CD4-positive, alpha-beta T cell treated with Interferon gamma for 1 hour (primary cell): ENCODE measurements at regions not wholly inside any gene's neighbourhood (a gene's known extent, or its start where the extent isn't known, plus 50 kb on each side); places are given as distances from the start of the nearest gene placed in this dataset.

ENCODE experiments used
- DNase-seq: peaks from one replicate; pipeline ENCODE4 v3.0.0-alpha.2; 2020

DNA sequence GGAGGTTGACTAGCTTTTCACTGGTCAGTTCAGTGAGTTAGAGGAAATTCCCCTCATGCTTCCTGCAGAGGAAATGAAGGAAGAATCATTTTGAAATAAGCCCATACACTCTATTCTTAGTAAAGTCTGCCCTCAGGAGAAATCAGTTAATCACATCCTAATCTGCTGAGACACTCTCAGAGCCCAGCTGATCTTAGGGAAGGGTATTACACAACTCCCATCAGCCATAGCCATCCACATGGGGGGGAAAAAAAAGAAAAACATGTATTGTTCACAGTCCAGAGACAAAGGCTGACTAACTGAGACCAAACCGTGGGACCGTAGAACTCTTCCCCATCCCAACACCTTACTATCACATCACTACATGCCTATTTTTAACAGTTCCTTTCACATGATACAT, 722.3 kb downstream of the CDH8 start:
- no peak for DNase-seq

DNA sequence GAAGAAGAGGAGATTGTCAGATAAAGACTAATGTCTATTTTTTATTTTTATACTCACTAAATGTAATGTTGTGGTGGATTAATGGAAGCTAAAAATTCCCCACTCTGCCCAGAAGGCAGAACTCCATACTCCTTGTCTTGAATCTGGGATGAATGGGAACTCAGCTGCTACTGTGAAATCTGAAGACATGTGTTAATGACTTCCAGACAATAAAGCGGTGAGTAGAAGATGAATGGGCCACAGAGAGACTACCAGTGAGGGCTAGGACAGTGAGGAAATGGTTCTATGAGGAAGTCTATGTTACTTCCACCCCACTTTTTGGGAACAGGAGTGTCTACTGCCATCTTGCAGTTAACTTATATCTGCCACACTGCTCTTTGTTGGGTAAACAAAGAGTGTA, 726.9 kb downstream of the CDH8 start:
- DNase-seq = no peak

DNA sequence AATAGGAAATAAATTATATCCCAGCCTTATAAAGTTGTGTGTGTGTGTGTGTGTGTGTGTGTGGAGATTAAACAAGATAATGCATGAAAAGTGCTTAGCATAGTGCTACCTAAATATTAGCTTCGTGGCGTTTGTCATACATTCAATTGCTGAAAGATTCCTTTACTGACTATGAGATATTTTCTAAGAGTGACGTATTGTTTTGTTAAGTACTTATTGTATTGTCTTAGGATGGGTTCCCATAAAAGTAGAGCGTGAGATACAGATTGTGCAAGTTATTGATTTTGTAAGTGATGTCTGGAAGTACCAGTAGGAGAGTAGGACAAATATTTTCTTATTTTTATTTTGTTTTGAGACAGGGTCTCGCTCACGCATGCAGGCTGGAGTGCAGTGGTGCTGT, 730.0 kb downstream of the CDH8 start:
- no peak for DNase-seq

DNA sequence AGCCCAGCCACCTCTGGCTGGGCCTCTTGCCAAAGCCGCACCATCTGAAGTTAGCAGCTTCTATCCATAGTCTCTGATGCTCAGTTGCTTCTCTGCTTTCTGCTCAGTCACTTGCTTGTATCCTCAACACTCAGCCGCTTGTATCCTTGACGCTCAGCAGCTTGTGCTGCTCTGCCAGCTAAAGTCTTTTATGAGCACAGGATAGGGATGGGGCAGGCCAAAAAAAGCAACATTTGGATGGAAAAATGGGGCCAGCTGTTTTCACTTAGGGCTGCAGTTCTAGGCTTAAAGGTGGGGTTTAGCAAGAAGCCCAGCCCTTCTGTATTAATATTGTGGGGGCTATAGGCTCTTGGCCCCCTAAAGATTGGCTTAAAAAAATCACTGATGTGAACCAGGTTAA, 739.4 kb downstream of the CDH8 start:
- no peak for DNase-seq

DNA sequence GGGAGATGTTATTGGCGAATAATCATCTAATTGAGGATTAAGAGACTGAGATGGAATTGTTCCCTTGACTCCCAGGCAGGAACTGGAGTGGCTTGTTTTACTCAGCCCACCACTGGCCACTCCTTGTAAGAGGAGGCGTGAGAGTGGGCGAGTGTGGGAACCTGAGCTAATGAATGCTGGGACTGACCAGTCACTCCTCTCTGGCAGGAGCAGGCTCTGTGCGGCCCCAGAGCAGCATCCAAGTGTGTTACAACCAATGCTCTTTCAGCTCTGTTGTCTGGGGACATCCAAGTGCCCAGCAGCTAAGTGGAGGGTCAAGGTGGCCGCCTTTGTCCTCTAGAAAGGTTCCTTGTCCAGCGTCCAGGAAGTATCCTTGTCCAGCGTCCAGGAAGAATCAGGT, 739.9 kb downstream of the CDH8 start:
- DNase-seq = no peak

DNA sequence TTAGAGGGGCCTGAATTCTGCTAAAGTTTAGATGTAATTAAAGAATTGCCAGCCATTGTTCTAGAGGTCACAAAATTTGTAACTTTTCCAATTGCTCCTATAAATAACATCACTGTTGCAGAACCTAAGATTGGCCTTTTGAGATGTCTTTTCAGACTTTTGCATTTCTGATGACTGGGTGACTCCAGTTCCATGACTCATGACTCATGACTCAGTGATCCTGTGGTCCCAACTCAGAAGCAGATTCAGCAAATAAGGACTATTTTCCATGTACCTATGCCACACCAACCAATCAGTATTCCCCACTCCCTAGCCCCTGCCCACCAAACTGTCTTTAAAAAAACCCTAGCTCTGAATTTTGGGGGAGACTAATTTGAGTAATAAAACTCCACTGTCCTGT, 740.9 kb downstream of the CDH8 start:
- no peak for DNase-seq

DNA sequence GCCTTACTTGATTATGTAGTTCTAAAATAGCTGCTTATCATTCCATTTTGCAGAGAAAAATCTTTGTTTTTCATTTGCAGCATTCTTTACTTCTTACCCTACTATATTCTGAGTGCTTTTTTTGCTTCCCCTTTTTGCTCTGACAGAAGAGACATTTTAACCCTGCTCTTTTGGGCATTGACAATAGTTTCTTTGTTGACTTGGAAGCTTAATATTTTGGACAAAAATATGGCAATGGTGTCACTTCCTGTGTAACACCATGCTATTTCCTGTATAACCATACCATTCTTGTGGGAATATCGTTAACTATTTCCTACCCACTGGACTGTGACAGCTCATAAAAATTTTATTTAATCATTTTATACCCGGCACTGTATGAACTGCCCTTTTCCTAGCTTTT, 747.1 kb downstream of the CDH8 start:
- no peak for DNase-seq

DNA sequence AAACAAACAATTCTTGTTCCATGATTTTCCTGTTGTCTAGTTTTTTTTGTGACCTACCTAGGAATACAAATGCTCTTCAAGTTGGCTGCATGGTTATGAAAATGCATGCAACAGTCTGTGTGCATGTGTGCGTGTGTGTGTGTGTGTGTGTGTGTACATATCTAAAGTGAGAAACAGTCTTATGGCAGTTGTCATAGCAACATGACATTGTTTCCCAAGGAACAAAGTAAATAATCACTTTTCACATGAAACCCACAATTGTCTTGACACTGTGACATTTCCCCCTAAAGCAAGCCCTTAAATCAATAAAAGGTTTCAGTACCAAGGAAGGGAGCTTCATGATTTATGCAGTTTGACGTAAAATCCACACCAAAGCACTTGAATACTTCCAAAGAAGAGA, 758.4 kb downstream of the CDH8 start:
- DNase-seq = no peak

DNA sequence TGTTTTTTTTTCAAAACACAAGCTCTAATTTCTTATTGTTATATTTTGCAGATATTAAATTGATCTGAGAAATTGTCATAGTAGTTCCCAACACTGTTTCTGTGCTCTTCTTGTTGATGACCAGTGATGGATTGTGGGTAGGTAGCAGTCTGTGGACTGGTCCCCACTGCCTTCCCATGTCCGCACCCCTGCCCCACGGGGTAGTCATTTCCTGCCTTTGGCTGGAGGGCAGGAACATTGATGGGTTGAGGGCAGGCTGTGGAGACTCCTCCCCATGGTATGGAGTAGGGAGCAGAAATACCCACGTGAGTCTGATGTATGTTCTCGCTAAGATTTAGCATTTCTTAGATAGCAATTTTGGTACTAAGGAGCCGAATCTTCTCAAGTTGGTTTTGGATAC, 762.0 kb downstream of the CDH8 start:
- no peak for DNase-seq

DNA sequence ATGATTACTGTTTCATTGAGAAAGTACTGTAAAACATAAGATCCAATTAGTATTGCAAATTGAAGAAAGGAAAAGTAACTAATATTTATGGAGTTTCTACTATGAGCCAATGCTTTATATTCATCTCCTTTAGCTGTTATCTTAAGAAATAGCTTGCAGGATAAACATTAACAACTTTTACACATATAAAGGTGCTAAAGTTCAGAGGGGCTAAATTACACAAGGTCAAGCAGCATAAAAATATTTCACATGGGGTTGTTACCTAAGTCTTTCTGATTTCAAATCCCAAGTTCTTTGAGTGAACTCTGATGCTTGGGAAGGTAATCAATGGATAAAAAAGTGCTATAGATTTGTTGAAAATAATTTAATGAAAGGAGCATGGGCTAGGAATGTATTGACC, 765.5 kb downstream of the CDH8 start:
- no peak for DNase-seq

DNA sequence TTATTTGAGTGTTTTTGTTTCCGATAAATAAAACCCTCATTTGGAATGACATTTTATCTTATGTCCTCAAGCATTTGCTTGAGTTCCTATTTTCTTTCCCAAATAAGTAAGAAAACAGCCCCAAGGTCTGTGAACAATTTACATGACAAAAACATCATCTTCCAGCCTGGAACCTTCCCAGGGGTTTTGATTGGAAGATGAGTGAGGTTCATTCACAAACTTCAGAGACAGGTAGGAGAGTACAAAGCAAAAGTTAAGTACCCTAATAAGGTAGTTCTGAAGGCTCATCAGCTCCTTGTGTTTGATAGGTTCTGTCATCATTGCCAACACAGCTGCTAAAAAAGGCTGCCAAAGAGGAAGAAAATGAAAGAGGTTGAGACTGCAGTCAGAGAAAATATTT, 772.8 kb downstream of the CDH8 start:
- no peak for DNase-seq

DNA sequence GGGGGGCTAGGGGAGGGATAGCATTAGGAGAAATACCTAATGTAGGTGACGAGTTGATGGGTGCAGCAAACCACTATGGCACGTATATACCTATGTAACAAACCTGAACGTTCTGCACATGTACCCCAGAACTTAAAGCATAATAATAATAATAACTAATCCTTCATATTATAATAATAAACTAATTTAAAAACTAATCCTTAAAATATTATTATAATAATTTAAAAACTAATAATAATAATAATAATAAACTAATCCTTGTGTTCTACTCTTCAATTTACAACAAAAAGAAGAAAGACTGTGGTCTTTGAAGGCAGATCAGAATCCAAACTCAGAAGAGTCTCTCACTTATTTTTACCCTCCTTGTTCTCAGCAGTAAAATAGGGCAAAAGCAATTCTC, 774.9 kb downstream of the CDH8 start:
- DNase-seq = no peak

DNA sequence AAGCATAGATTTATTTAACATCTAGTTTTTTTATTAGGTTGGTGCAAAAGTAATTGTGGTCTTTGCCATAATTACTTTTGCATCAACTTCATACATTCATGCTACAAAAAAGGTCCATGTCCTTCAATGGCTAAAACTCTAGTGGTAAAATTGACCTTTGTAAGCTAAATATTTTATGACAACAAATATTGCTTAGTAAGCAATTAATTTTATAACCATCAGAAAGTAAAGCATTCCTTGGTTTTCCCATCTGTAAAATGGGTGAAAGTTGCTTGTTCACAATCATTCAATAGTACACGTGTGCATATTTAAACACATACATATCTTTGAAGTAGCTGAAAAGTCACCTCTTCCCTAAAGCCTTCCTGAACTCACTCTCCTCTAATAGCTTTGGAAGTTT, 789.6 kb downstream of the CDH8 start:
- no peak for DNase-seq

DNA sequence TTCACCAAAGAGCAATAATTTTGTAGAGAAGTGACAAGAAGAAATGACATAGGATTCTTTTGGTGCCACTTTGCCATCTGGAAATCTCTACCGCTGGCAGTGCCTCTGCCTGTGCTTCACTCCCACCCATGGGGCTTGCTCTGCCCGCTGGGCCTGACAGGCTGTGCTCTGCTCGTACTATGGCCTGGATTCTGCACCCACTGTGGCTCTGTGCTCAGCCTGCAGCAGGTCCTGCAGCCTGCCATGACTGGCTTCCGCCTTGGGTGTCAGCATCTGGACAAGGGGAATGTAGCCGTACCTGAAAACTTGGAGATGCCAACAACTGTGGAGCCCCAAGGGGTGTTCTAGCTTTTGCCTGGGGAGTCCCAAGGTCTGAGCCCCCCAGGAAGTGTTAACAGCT, 792.3 kb downstream of the CDH8 start:
- no peak for DNase-seq

DNA sequence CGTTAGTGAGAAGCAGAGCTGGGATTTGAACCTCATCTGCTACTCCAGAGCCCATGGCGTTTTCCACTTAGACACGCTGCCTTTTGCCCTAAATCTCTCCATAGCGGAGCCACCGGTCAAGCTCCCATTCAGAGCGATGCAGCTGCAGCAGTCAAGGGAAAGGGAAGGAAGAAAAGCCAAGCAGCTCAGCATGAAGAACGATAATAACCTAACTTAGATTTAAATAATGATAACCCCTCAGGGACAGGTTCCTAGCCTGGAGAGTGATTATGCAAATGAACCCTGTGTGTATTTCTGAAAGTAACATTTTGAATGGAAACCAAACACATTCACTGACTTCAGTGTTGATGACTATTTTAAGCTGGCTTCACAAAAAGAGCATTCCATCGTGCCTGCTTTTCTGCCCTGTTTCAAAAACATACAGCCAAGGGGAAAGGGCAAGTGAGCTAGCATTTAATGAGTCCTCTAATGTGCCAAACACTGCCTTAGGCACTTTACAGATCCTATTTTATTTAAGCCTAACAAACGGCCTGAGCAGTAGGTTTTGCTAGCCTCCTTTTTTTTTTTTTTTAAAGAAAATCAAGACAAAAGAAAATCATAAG, 798.3 kb downstream of the CDH8 start:
- DNase-seq = no peak

DNA sequence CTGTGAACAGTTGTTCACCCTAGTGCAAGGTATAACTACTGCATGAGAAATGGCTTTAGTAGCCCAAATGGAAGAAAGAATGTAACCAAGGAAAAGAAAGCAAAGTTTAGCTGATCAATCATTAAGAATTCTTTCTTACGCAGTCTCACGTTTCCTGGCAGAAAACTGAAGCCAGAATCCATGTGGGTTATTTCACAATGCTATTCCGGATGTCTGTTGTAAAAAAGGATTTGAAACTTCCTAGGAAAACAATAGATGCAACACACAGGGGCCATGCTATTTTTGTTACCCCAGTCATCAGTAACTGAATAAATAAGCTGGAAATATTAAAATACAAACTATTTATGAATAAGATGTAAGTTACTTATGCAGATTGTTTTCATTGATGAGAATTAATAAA, 802.5 kb downstream of the CDH8 start:
- no peak for DNase-seq

DNA sequence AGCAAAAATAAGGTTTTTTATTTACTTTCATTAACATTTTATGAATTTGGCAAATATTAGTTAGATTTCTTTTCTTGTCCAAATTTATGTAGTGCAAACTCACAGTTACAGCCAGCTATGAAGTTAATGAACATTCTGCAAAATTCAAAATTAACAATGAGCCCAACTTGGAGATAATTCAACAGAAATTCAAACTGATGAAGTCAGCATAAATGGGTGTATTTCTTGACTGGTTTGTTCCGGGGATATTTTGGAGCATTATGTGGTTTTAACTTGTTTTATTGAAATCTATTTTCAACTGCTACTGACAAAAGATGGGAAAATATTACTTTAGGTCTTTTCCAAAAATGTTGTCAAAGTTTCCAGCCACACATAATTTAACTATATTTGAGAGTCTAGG, 807.9 kb downstream of the CDH8 start:
- no peak for DNase-seq

DNA sequence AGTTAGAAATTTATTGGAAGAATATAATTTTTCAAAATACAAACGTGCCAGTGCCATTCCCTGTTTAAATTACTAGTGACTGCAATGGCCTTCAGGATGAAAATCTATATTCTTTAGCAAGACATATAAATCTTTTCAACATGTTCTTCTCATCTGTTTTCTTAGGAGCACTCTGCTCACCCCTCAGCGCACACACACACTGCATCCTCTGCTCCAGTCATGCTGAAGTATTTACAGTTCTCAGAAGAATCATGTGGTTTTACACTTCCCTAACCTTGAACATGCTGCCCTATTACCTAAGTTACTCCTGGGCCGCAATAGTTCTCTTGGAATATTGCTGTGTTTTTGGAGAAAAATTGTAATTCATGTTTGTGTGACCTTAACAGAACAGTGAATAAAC, 820.6 kb downstream of the CDH8 start:
- DNase-seq = no peak

DNA sequence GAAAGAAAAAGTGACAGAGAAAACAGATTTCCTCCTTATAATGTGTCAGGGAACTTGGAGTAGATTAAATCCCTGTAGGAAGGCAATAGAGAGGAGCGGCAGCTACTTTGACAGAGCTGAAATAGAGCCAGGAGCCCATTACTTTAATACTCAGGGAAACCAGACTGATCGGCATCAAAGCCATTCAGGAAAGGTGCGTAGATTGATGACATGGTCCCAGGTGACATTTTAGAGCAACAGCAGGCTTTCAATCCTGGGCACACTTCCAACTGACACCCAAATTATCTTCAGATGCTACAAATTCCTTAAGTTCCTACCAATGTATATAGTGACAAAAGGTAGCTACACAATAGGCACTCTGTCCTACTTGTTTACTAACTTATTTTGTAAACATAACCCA, 821.5 kb downstream of the CDH8 start:
- no peak for DNase-seq

DNA sequence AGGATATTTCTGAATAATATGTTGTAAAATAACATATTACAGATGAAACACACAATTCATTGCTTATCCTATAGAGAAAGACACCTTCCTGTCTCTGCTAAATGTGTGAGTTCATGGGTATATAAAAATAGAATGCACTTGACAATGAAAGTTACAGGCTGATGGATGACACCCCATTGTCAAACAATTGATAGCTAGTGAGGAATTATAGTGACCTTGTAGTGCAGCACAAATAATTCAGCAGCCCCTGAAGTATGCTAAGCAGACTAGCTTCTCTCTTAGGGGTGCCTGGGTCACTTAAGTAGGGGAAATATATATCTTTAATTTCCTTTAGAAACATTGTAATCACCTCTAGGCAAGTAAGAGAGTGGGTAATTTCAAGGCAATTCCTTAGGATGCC, 826.2 kb downstream of the CDH8 start:
- DNase-seq = no peak

DNA sequence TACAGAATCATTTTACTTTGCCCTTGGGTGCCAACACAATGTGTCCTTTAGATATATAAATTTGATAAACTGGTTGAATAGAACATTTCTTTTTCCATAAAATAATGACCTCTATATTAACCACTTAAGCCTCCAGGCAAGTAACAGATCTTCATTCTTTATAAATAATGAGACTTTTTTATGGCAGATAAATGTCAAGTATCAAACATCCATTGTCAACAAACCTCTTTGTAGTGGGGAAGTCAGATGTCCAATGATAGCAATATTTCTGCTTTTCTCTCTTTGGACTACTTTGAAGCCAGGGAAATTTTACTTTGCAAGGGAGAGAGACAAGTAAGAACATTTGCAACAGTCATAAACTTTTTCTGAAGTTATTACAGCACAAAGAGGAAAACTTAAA, 841.2 kb downstream of the CDH8 start:
- no peak for DNase-seq

DNA sequence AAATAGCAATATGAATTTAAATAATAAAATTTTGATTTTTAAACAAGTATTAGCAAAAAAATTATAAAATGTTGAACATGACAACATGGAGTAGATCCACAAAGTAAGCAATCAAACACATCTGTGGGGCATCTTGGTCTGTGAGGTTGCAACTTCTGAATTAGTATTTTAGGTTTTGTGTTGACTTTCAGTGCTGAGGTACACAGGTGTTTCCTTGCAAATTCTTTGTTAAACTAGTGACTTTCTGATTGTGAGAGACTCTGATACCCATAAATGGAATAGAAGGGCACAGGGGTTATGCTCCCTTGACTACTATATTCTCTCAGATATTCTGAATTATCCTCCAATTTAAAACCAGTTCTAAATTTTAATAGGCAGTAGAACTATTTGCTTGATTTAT, 841.7 kb downstream of the CDH8 start:
- no peak for DNase-seq

DNA sequence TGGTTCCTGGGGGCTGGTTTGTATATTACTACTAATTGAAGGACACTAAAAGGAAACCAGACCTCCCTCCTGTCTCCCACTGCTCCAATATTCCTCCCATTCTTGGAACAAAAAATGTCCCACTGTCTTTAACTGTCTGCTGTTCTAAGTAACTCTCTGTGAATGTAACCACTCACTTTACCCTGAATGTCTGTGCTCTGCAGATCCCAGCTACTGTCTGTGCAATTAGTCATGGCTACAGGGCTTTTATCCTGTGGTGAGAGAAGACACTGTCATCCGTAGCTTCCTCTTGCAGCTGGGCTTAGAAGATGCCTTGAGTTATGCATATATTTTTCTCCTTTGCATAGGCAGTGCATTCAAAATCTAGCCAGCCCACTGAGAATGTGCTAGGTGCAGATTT, 853.8 kb downstream of the CDH8 start:
- no peak for DNase-seq

DNA sequence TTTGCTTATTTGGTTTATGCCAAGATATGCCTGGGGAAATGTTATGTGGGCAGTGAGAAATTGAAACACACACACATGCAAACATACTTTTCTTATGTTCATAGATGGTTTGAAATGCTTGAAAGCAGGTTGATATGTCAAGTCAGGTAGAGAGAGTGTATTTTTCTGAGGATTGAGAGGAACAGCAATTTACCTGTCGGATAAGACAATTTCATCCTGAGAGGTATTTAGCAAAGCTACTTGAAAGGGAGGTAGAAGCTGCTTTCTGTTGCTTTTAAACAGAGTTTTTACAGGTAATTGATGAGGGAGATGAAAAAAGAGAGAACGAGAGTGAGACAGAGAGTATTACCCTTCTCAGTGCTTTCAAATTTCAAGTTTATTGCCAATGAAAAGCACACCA, 854.3 kb downstream of the CDH8 start:
- DNase-seq = no peak

DNA sequence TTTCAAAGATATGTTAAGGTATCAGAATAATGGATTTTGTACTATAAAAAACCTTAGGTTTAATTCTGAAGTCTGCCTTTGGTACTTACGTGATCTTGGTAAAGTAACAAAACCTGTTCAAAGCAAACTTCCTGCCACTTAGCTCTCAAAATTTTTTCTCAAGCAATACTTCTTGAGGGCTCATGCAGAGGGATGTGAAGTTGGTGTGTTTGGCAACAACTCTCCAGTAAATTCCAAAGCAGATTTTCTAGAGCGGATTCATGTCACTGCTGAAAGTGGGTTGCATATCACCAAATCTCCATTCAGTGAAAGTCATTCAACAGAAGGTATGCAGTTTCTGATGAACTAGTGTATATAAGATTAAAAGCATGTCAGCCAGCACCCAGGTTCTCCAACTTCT, 856.7 kb downstream of the CDH8 start:
- DNase-seq = no peak

DNA sequence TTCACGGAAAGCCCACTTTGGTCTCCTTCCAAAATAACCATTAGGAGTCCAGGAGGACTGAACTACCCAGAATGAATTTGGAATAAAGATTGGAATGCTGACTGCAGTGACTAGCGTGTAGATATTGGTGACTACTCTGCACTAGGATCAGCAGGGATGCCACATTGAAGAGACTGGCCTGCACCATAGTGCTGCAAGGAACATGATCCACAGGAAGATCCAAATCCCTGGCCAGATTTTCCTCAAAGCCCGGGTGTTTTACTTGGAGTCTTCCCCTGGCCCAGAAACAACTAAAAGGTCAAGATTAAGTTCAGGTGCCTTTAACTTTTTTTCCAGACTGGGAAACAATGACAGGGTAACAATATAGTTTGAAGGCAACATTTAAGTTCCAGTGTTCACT, 870.4 kb downstream of the CDH8 start:
- DNase-seq = no peak
